ENCODE measurements at regions not wholly inside any gene's neighbourhood (a gene's known extent, or its start where the extent isn't known, plus 50 kb on each side); places are given as distances from the start of the nearest gene placed in this dataset.

DNA sequence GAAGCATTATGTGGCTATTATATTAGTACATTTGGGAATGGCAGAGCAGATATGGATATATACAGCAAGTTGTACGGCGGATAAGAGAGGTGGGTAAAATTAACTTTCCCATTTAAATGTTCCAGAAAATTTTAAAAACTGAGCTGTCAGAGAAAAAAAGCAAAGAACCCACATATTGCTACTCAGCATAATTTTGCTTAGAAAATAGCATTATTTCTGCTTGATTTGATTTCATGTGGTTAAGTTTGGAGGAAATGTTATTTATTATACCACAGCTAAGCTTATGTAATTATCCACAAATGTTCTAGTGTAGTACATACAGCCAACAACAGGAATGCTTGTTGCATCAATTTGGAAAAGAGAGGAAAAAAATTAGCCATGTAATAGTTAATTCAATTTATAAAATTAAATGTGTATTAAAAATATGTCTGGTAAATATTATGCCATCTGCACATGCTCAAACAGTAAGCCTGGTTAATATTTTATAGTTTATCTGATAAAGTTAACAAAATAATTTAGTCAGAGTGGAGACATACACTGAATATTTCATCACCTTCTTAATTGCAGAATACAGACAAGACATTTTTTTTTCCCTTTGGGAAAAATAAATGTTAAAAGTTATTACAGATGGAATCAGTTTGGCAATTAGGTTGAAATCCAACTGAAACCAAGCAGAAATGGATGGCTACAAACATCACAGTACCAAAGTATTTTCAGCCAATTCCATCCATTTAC, 172.1 kb upstream of the ID4 start:
- no peaks in the 10 kb centered on the region for H3K36me3 ChIP-seq
- no peaks in the 10 kb centered on the region for H4K20me1 ChIP-seq
- H3K27me3 ChIP-seq, result no peaks in the 10 kb centered on the region
- H3K4me2 ChIP-seq, result no peak overlapping the region
- no peaks in the 10 kb centered on the region for H3K9me3 ChIP-seq
- H3K4me3 ChIP-seq, result no peak overlapping the region
- TF ChIP-seq Cebpa-rat (IDR thresholded peaks at IDR 0.05), result no peak
- H3K4me1 ChIP-seq, result peaks cover 6% of the 10 kb centered on the region
- H3K9ac ChIP-seq, result no peak overlapping the region
- H3K27ac ChIP-seq, result no peak overlapping the region

DNA sequence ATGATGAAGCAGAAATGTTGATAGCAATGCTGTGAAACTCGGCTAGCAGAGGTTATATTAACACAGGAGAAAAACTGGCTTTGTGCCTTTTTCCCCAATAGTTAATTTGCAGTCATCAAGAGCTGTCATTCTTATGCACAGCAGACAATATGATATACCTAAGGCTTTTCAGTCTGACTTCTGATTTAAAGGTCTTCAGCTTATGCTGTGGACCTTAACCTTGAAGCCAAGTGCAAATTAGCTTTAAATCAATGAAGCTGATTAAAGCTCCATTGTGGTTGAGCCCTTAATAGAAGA, 171.6 kb upstream of the ID4 start:
- H4K20me1 ChIP-seq, result no peaks in the 10 kb centered on the region
- no peaks in the 10 kb centered on the region for H3K9me3 ChIP-seq
- H3K27me3 ChIP-seq, result no peaks in the 10 kb centered on the region
- TF ChIP-seq Cebpa-rat (IDR thresholded peaks at IDR 0.05), result no peak
- peaks cover 6% of the 10 kb centered on the region for H3K4me1 ChIP-seq
- H3K4me3 ChIP-seq, result no peak overlapping the region
- H3K4me2 ChIP-seq, result no peak overlapping the region
- H3K36me3 ChIP-seq, result no peaks in the 10 kb centered on the region
- no peak overlapping the region for H3K9ac ChIP-seq
- no peak overlapping the region for H3K27ac ChIP-seq

DNA sequence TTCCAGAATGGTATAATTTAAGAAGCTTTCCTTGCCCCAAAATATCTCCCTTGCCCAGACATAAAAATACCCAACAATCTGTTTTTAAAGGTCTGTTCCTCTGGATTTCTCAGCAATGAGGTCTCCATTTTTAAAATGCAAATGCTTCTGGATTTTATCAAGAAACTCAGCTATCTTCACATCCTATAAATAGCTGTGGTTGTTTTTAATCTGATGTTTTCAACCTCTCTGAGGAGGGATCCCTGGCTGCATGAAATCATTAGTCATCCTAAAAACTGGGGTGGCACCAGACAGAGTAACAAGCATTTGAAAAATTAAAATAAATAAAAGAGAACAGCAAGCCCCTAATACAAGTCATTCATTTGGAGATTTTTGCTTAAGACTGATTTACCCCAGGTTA, 168.5 kb upstream of the ID4 start:
- Histone ChIP-seq H4K20me1 (no peaks in the 10 kb centered on the region), H3K27me3 (no peaks in the 10 kb centered on the region), H3K9ac (no peak overlapping the region), H3K27ac (no peak overlapping the region), H3K4me1 (peaks cover 6% of the 10 kb centered on the region), H3K9me3 (no peaks in the 10 kb centered on the region), H3K4me3 (no peak overlapping the region), H3K4me2 (no peak overlapping the region), H3K36me3 (no peaks in the 10 kb centered on the region)
- no peak for TF ChIP-seq Cebpa-rat (IDR thresholded peaks at IDR 0.05)

DNA sequence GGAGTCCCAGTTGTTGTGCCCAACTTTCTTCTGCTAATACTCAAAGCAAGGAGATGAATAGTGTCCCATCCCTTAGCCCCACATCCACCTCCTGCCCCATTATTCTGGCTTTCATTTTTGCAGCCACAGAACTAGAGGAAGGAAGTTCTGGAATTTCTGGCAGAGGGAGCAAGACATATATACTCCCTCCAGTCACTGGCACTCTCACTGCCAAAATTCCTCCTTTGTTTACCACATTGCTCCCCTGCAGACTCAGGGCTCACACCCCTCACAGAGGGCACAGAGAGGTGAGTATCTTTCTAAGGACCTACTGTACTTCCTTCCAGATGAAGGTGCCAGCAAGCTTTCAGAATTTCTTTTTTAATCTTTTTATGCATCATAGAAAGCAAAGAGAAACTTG, 168.0 kb upstream of the ID4 start:
- Histone ChIP-seq H4K20me1 (no peaks in the 10 kb centered on the region), H3K4me3 (no peak overlapping the region), H3K4me2 (no peak overlapping the region), H3K36me3 (no peaks in the 10 kb centered on the region), H3K4me1 (peaks cover 2% of the 10 kb centered on the region), H3K9ac (no peak overlapping the region), H3K27me3 (no peaks in the 10 kb centered on the region), H3K9me3 (no peaks in the 10 kb centered on the region), H3K27ac (no peak overlapping the region)
- no peak for TF ChIP-seq Cebpa-rat (IDR thresholded peaks at IDR 0.05)

DNA sequence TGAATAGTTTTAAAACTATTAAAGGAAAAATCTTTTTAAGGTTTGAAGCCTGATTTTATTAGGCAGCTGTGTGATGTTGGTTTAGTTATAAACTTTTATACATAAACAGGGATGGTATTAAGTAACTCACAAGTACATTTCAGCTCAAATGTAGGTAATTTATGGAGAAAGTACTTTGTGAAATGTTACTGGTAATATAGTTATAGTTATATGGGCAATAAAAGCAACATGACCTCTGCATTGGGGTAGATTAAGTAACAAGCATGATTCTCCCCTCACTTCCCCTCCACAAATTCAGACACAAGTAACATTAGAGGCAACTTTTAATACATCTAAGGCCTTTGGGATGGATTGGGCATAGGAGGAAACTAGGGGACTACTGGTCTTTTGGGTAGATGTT, 154.3 kb upstream of the ID4 start:
- H3K4me2 ChIP-seq, result no peak overlapping the region
- no peaks in the 10 kb centered on the region for H3K27me3 ChIP-seq
- no peak overlapping the region for H3K9ac ChIP-seq
- no peak for TF ChIP-seq Cebpa-rat (IDR thresholded peaks at IDR 0.05)
- H4K20me1 ChIP-seq, result no peaks in the 10 kb centered on the region
- H3K4me3 ChIP-seq, result no peak overlapping the region
- H3K9me3 ChIP-seq, result no peaks in the 10 kb centered on the region
- H3K36me3 ChIP-seq, result no peaks in the 10 kb centered on the region
- H3K4me1 ChIP-seq, result no peaks in the 10 kb centered on the region
- no peak overlapping the region for H3K27ac ChIP-seq

DNA sequence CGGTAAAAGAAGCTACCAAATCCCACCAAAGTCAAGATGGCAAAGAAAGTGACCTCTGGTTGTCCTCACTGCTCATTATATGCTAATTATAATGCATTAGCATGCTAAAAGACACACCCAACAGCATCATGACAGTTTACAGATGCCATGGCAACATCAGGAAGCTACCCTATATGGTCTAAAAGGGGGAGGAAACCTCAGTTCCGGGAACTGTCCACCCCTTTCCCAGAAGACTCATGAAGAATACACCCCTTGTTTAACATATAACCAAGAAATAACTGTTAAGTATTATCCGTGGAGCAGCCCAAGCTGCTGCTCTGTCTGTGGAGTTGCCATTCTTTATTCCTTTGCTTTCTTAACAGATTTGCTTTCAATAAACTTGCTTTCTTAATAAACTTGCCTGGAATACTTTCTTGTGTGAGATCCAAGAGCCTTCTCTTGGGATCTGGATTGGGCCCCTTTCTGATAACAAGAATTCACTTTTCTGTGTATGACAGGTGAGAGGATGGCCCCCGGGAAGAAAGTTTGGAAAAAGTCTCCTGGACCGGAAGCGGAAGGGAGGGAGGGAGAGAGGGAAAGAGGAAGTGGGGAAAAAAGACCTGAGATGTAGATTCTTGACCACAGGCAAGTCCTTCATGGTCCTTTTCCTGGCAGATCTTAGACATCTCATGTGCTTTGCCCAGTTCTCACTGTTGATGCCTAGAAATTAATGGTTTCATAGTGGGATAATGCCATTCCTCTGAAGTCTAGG, 146.7 kb upstream of the ID4 start:
- no peaks in the 10 kb centered on the region for H3K4me1 ChIP-seq
- H3K27ac ChIP-seq, result no peak overlapping the region
- TF ChIP-seq Cebpa-rat (IDR thresholded peaks at IDR 0.05), result no peak
- no peaks in the 10 kb centered on the region for H3K36me3 ChIP-seq
- no peak overlapping the region for H3K9ac ChIP-seq
- H3K4me2 ChIP-seq, result no peak overlapping the region
- no peaks in the 10 kb centered on the region for H3K27me3 ChIP-seq
- no peak overlapping the region for H3K4me3 ChIP-seq
- no peaks in the 10 kb centered on the region for H4K20me1 ChIP-seq
- H3K9me3 ChIP-seq, result no peaks in the 10 kb centered on the region

DNA sequence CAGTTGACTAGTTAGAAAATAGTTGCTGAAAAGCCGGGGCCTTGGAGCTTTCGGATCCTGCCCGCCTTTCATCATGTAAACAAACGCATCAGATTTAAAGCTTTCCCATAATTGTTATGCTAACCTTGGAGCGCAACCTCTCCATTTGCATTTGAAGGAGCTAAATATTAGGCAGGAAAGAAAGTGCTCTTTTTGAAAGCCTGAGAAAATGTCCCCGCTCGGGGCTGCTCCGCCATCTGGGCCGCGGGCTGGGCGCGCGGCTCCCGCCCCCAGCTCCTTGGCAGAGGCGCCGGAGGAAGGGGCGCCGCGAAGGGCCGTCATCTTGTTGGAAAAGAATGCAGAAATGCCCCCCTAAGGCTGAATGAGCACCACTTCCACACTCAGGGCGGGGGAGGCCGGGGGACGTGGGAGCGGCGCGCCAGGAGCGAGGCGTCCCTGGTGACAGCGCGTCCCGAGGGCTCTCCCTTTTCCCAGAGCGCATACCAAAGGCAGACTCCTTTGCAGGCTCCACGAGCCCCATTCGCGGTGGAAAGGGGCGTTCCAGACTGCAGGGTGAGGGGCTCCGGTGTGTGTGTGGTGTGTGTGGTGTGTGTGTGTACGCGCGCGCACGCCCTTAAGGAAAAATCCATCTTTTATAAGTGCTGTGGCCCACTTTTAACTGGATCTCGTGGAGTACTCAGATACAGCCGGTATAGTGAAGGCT, 145.6 kb upstream of the ID4 start:
- no peak for TF ChIP-seq Cebpa-rat (IDR thresholded peaks at IDR 0.05)
- no peaks in the 10 kb centered on the region for H3K4me1 ChIP-seq
- H3K27me3 ChIP-seq, result no peaks in the 10 kb centered on the region
- H4K20me1 ChIP-seq, result no peaks in the 10 kb centered on the region
- no peak overlapping the region for H3K27ac ChIP-seq
- no peaks in the 10 kb centered on the region for H3K9me3 ChIP-seq
- no peaks in the 10 kb centered on the region for H3K36me3 ChIP-seq
- no peak overlapping the region for H3K9ac ChIP-seq
- no peak overlapping the region for H3K4me2 ChIP-seq
- no peak overlapping the region for H3K4me3 ChIP-seq

DNA sequence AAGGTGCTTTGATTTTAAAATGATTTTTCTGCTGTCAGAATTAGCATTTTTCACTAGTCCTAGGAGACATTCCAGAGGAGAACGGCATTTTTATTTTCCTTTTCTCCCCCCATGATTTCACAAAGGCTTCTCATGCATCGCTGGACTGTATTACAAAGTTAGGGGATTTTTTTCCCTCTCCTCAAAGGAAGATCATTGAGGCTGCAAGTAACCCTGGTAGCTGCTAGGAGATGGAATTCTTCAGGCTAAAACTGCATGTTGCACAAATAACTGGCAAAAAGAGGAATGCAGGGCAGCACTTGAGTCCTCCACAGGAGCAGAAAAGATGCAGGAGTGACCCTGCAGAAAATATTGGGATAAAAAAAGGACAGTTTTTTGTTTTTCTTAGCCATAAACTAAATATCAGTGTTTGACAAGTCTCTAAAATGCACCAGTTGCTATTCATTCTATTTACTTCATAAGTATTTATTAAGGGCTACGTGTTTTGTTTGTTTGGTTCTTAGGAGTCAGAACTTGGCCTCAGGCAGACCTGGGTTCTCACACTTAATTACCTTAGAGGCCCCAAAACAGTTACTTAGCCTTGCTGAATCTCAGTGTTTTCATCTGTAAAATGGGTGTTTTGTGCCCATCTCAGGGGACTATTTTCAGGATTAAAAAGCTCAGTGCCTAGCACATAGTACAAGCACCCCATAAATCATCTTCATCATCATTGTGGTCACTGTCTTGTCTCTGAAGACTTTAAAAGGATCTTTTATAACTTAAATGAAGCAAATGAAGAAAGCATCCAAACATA, 144.5 kb upstream of the ID4 start:
- H3K4me2 ChIP-seq, result no peak overlapping the region
- no peak overlapping the region for H3K4me3 ChIP-seq
- H3K27me3 ChIP-seq, result no peaks in the 10 kb centered on the region
- no peaks in the 10 kb centered on the region for H3K36me3 ChIP-seq
- H4K20me1 ChIP-seq, result no peaks in the 10 kb centered on the region
- H3K4me1 ChIP-seq, result no peaks in the 10 kb centered on the region
- H3K27ac ChIP-seq, result no peak overlapping the region
- TF ChIP-seq Cebpa-rat (IDR thresholded peaks at IDR 0.05), result no peak
- H3K9ac ChIP-seq, result no peak overlapping the region
- H3K9me3 ChIP-seq, result no peaks in the 10 kb centered on the region

DNA sequence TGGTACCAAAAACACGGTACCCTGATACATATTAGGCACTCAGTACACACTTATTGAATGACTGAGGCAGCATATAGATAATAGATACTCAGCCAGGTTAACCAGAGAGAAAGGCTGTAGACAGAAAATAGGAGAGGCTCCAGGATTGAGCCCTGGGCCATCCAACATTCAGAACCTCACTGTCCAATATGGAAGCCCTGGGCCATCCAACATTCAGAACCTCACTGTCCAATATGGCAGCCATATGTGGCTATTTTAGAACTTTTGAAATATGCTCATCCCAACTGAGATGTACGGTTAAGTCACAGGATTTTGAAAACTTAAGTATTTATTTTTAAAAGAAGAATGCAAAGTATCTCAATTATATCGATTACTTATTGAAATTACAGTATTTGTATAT, 142.5 kb upstream of the ID4 start:
- TF ChIP-seq Cebpa-rat (IDR thresholded peaks at IDR 0.05), result no peak
- H3K9ac ChIP-seq, result no peak overlapping the region
- no peak overlapping the region for H3K27ac ChIP-seq
- H3K36me3 ChIP-seq, result no peaks in the 10 kb centered on the region
- no peaks in the 10 kb centered on the region for H4K20me1 ChIP-seq
- no peaks in the 10 kb centered on the region for H3K27me3 ChIP-seq
- H3K4me1 ChIP-seq, result no peaks in the 10 kb centered on the region
- no peaks in the 10 kb centered on the region for H3K9me3 ChIP-seq
- H3K4me2 ChIP-seq, result no peak overlapping the region
- no peak overlapping the region for H3K4me3 ChIP-seq
